SK-N-SH treated with all-trans-retinoic acid at 6 μM for 48 hours (cell line): ENCODE measurements at regions not wholly inside any gene's neighbourhood (a gene's known extent, or its start where the extent isn't known, plus 50 kb on each side); places are given as distances from the start of the nearest gene placed in this dataset.

Source experiments
- ATAC-seq: fragments of 200-7000 bp; cut with Tn5 transposase; 3 replicates; pipeline ENCODE4 v1.9.1; 2020; ENCODE audit warnings: mild to moderate bottlenecking, moderate library complexity
- ARNTL ChIP-seq: fragments of 450-650 bp; formaldehyde crosslinking; IDR thresholded peaks from 2 replicates; pipeline ENCODE4 v1.5.0; 2020; ENCODE audit warnings: low read depth, mild to moderate bottlenecking, moderate library complexity, borderline replicate concordance
- BACH2 ChIP-seq: fragments of 250-450 bp; sonication (Bioruptor Pico); IDR thresholded peaks from 2 replicates; pipeline ENCODE4 v1.9.0; 2021; ENCODE audit warnings: mild to moderate bottlenecking, borderline replicate concordance
- CSDC2 ChIP-seq: fragments of 250-450 bp; sonication (Bioruptor Pico); IDR thresholded peaks from 2 replicates; pipeline ENCODE4 v1.5.0; 2020; ENCODE audit warnings: mild to moderate bottlenecking, moderate library complexity
- GLIS3 ChIP-seq: fragments of 250-450 bp; sonication (Bioruptor Pico); IDR thresholded peaks from 2 replicates; pipeline ENCODE4 v1.5.0; 2020; ENCODE audit warnings: mild to moderate bottlenecking, moderate library complexity
- ISL1 ChIP-seq: fragments of 250-450 bp; sonication (Bioruptor Pico); IDR thresholded peaks from 2 replicates; pipeline ENCODE4 v2.1.2; 2022; ENCODE audit warnings: mild to moderate bottlenecking, moderate library complexity
- OSR1 ChIP-seq: fragments of 250-450 bp; sonication (Bioruptor Pico); IDR thresholded peaks from 2 replicates; pipeline ENCODE4 v1.8.0; 2022; ENCODE audit warnings: moderate library complexity, mild to moderate bottlenecking, inconsistent platforms
- PPARA ChIP-seq: fragments of 250-450 bp; sonication (Bioruptor Pico); IDR thresholded peaks from 2 replicates; pipeline ENCODE4 v1.5.0; 2020; ENCODE audit warnings: mild to moderate bottlenecking, borderline replicate concordance
- RARB ChIP-seq: fragments of 250-450 bp; sonication (Bioruptor Pico); IDR thresholded peaks from 2 replicates; pipeline ENCODE4 v1.8.0; 2021; ENCODE audit warnings: mild to moderate bottlenecking, moderate library complexity
- SNAI2 ChIP-seq: fragments of 250-450 bp; sonication (Bioruptor Pico); IDR thresholded peaks from 2 replicates; pipeline ENCODE4 v1.5.0; 2020; ENCODE audit warnings: mild to moderate bottlenecking, moderate library complexity
- TCF4 ChIP-seq: fragments of 250-450 bp; sonication (Bioruptor Pico); IDR thresholded peaks from 2 replicates; pipeline ENCODE4 v1.8.0; 2021; ENCODE audit warnings: mild to moderate bottlenecking, moderate library complexity, borderline replicate concordance
- TOX ChIP-seq: fragments of 250-450 bp; sonication (Bioruptor Pico); IDR thresholded peaks from 2 replicates; pipeline ENCODE4 v1.8.0; 2021; ENCODE audit warnings: mild to moderate bottlenecking, moderate library complexity, borderline replicate concordance
- TSHZ2 ChIP-seq: fragments of 250-450 bp; sonication (Bioruptor Pico); IDR thresholded peaks from 2 replicates; pipeline ENCODE4 v1.5.0; 2020; ENCODE audit warnings: mild to moderate bottlenecking, moderate library complexity
- ZC3H10 ChIP-seq: fragments of 250-450 bp; sonication (Bioruptor Pico); IDR thresholded peaks from 2 replicates; pipeline ENCODE4 v1.5.1; 2021; ENCODE audit warnings: mild to moderate bottlenecking, moderate library complexity
- ZFP3 ChIP-seq: fragments of 250-450 bp; sonication (Bioruptor Pico); IDR thresholded peaks from 2 replicates; pipeline ENCODE4 v1.5.0; 2020; ENCODE audit warnings: mild to moderate bottlenecking, moderate library complexity
- ZFP30 ChIP-seq: fragments of 450-650 bp; formaldehyde crosslinking; IDR thresholded peaks from 2 replicates; pipeline ENCODE4 v1.5.0; 2022; ENCODE audit warnings: mild to moderate bottlenecking, moderate library complexity
- ZNF70 ChIP-seq: fragments of 450-650 bp; formaldehyde crosslinking; IDR thresholded peaks from 2 replicates; pipeline ENCODE4 v1.5.0; 2020; ENCODE audit warnings: mild to moderate bottlenecking, moderate library complexity
- ZNF8 ChIP-seq: fragments of 450-650 bp; formaldehyde crosslinking; IDR thresholded peaks from 2 replicates; pipeline ENCODE4 v1.5.0; 2020; ENCODE audit warnings: mild to moderate bottlenecking, moderate library complexity
- TF ChIP-seq, protein P1 (sequence below): fragments of 250-450 bp; sonication (Bioruptor Pico); IDR thresholded peaks from 2 replicates; pipeline ENCODE4 v1.8.0; 2020; ENCODE audit warnings: mild to moderate bottlenecking, moderate library complexity, borderline replicate concordance
- TF ChIP-seq, protein P2 (sequence below): fragments of 250-450 bp; sonication (Bioruptor Pico); IDR thresholded peaks from 2 replicates; pipeline ENCODE4 v1.5.1; 2021; ENCODE audit warnings: mild to moderate bottlenecking, moderate library complexity
- TF ChIP-seq, protein P3 (sequence below): fragments of 250-450 bp; sonication (Bioruptor Pico); IDR thresholded peaks from 2 replicates; pipeline ENCODE4 v1.8.0; 2021; ENCODE audit warnings: low read depth, mild to moderate bottlenecking, moderate library complexity, borderline replicate concordance

DNA sequence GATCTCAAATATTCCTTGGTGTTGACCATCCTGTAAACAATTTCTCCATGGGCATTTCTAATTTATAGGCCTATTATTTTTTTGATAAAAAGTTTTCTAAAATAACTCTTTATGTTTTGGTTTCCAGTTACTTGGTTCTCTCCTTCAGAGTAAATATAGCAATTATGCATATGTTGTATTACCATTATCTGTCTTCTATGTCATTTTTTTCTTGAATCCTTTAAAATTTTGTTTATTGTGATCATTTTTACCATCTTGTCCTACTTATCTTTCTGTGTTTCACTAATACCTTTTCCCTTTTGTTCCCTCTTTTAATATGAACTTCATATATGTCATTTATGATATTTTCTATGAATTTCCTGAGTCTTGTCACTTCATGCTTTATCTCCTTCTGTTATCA is 341.1 kb downstream of the PDCD6IP start:
- no peak for ATAC-seq
- TF ChIP-seq TSHZ2 (CRISPR knock-in tag) (no peak), BACH2 (CRISPR knock-in tag) (no peak), SNAI2 (CRISPR knock-in tag) (no peak), ZFP30 (no peak), RARB (CRISPR knock-in tag) (no peak), TCF4 (CRISPR knock-in tag) (no peak)
- TF ChIP-seq, protein P1, sequence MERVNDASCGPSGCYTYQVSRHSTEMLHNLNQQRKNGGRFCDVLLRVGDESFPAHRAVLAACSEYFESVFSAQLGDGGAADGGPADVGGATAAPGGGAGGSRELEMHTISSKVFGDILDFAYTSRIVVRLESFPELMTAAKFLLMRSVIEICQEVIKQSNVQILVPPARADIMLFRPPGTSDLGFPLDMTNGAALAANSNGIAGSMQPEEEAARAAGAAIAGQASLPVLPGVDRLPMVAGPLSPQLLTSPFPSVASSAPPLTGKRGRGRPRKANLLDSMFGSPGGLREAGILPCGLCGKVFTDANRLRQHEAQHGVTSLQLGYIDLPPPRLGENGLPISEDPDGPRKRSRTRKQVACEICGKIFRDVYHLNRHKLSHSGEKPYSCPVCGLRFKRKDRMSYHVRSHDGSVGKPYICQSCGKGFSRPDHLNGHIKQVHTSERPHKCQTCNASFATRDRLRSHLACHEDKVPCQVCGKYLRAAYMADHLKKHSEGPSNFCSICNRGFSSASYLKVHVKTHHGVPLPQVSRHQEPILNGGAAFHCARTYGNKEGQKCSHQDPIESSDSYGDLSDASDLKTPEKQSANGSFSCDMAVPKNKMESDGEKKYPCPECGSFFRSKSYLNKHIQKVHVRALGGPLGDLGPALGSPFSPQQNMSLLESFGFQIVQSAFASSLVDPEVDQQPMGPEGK (CRISPR knock-in tag): no peak

DNA sequence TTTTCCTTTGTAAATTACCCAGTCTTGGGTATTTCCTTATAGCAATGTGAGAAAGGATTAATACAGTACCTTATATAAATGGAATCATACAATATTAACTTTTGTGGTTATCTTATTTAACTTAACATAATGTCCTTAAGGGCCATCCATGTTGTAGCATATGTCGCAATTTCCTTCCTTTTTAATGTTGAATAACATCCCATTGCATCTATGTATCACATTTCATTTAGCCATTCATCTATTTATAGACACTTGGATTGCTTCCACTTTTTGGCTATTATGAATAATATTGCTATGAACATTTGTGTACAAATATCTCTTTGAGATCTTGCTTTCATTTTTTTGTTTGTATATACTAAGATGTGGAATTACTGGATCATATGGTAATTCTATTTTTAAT is 342.2 kb downstream of the PDCD6IP start:
- no peak for TF ChIP-seq ISL1 (CRISPR knock-in tag)
- no peak for TF ChIP-seq TOX (CRISPR knock-in tag)
- ATAC-seq: no peak

DNA sequence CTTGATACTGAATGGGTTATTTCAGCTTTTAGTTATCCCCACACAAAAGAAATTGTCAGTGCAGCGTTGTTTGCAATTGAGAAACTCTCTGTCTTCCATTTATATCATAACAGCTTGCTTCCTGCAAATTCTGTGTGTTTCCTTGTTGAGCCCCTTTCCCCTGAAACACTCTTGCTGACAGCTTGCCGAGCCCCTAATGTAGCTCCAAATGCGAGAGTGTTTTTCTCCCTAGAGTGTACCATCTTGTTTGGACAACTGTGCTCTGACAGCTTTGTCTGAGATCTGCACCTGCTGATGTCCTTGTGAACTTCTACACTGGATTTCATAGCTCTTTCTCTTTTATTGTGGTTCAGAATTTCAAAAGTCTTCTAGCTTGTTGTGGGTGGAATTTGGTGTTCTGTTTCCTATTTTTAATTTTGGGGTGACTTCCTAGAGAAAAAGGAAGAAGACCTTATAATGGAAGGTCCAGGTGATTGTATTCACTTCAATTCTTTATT is 343.5 kb downstream of the PDCD6IP start:
- TF ChIP-seq TCF4 (CRISPR knock-in tag) (no peak), PPARA (CRISPR knock-in tag) (no peak), ZFP30 (no peak), GLIS3 (CRISPR knock-in tag) (no peak), CSDC2 (CRISPR knock-in tag) (no peak), TOX (CRISPR knock-in tag) (no peak), ZNF8 (CRISPR knock-in tag) (no peak), ZC3H10 (CRISPR knock-in tag) (no peak)
- ATAC-seq: no peak

DNA sequence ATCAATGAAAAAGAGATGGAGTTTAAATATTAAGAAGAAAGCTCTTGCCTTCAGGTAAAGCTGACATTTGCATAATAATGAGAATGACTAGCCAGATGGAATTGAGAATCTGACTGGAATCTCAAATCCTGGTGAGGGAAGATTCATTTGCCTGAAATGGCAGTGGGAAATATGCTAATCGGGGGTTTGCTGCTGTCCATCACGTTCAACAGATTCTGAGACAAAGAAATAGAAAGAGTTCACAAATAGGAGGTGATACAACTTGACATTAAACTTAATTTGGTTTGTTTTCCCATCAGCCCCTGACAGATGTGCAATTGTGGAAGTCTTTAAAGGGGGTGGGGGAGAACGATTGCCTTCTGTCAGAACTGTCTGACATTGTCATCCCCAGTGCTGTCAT is 347.4 kb downstream of the PDCD6IP start:
- TF ChIP-seq RARB (CRISPR knock-in tag) (no peak), PPARA (CRISPR knock-in tag) (no peak), ZFP3 (CRISPR knock-in tag) (no peak), GLIS3 (CRISPR knock-in tag) (no peak), OSR1 (CRISPR knock-in tag) (no peak), ARNTL (CRISPR knock-in tag) (no peak), ZFP30 (no peak), TOX (CRISPR knock-in tag) (no peak), ZC3H10 (CRISPR knock-in tag) (no peak)
- TF ChIP-seq, protein P2, sequence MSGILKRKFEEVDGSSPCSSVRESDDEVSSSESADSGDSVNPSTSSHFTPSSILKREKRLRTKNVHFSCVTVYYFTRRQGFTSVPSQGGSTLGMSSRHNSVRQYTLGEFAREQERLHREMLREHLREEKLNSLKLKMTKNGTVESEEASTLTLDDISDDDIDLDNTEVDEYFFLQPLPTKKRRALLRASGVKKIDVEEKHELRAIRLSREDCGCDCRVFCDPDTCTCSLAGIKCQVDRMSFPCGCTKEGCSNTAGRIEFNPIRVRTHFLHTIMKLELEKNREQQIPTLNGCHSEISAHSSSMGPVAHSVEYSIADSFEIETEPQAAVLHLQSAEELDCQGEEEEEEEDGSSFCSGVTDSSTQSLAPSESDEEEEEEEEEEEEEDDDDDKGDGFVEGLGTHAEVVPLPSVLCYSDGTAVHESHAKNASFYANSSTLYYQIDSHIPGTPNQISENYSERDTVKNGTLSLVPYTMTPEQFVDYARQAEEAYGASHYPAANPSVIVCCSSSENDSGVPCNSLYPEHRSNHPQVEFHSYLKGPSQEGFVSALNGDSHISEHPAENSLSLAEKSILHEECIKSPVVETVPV: no peak
- ATAC-seq: no peak

GRCh38 chr3:34146596-34146995 is 348.2 kb downstream of the PDCD6IP start:
- no peak for ATAC-seq
- TF ChIP-seq ZNF70 (CRISPR knock-in tag) (no peak), TOX (CRISPR knock-in tag) (no peak), BACH2 (CRISPR knock-in tag) (no peak), CSDC2 (CRISPR knock-in tag) (no peak), GLIS3 (CRISPR knock-in tag) (no peak), ZFP30 (no peak), RARB (CRISPR knock-in tag) (no peak), ZNF8 (CRISPR knock-in tag) (no peak), PPARA (CRISPR knock-in tag) (no peak), SNAI2 (CRISPR knock-in tag) (no peak), ZC3H10 (CRISPR knock-in tag) (no peak)
- TF ChIP-seq, protein P3, sequence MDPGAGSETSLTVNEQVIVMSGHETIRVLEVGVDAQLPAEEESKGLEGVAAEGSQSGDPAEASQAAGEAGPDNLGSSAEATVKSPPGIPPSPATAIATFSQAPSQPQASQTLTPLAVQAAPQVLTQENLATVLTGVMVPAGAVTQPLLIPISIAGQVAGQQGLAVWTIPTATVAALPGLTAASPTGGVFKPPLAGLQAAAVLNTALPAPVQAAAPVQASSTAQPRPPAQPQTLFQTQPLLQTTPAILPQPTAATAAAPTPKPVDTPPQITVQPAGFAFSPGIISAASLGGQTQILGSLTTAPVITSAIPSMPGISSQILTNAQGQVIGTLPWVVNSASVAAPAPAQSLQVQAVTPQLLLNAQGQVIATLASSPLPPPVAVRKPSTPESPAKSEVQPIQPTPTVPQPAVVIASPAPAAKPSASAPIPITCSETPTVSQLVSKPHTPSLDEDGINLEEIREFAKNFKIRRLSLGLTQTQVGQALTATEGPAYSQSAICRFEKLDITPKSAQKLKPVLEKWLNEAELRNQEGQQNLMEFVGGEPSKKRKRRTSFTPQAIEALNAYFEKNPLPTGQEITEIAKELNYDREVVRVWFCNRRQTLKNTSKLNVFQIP: no peak
